ENCODE measurements at regions not wholly inside any gene's neighbourhood (a gene's known extent, or its start where the extent isn't known, plus 50 kb on each side); places are given as distances from the start of the nearest gene placed in this dataset.

GRCh38 chr5:174947548-174947947, 223.2 kb downstream of the MSX2 start:
- no peak overlapping the region for H2AFZ ChIP-seq (replicated peaks; ENCODE audit: low read length, poor library complexity)
- H2AK9ac ChIP-seq (replicated peaks; ENCODE audit: low read depth, low read length, poor library complexity) = no peak overlapping the region
- WGBS, 2 experiments (ENCODE audit: extremely low coverage in 2 of 2, insufficient read length in 1 of 2) = no CpG with 5 or more reads among the region's 1 CpG
- H2BK120ac ChIP-seq (ENCODE audit: low read depth, low read length) = no peak overlapping the region
- ATAC-seq (ENCODE audit: low read depth) = no peak
- no peak overlapping the region for H2BK15ac ChIP-seq (ENCODE audit: low read depth, low read length)
- DNase-seq = no peak
- H4K20me1 ChIP-seq (ENCODE audit: insufficient read depth, low read length) = no peaks in the 10 kb centered on the region
- no peaks in the 10 kb centered on the region for H3K9me3 ChIP-seq (ENCODE audit: control insufficient read depth, insufficient read depth, low read length)
- H3K27ac ChIP-seq (ENCODE audit: insufficient read depth, low read length) = no peak overlapping the region
- no peak overlapping the region for H3K14ac ChIP-seq (replicated peaks; ENCODE audit: low read depth, low read length)
- no peak overlapping the region for H4K8ac ChIP-seq (ENCODE audit: low read depth in 2 of 2, low read length in 2 of 2)
- no peaks in the 10 kb centered on the region; the same call in 1 of the 2 replicates for H3K27me3 ChIP-seq (ENCODE audit: control insufficient read depth, insufficient read depth, low read length)
- CTCF ChIA-PET = no interaction called here
- no peak overlapping the region for H3K9ac ChIP-seq (ENCODE audit: low read depth, low read length)
- no peak overlapping the region for H4K91ac ChIP-seq (ENCODE audit: insufficient read depth, low read depth, low read length)
- no peak overlapping the region for H2BK5ac ChIP-seq (ENCODE audit: low read depth, low read length, poor library complexity, severe bottlenecking)
- no peak overlapping the region for H3K23ac ChIP-seq (ENCODE audit: low read depth, low read length)
- no peak overlapping the region for H2AK5ac ChIP-seq (ENCODE audit: low read depth, low read length)
- no peak overlapping the region for H4K5ac ChIP-seq (ENCODE audit: low read depth, low read length)
- BruUV-seq (replicated peaks) = no TSS peak
- dilution Hi-C loops (cut with HindIII; ENCODE audit: low sequenced_read_pairs, unreplicated experiment) (no loop called here), in situ Hi-C loops (cut with MboI; ENCODE audit: low sequenced_read_pairs) (no loop called here), intact Hi-C loops (cut with micrococcal nuclease) (no loop called here)
- no peak overlapping the region for H3K4me3 ChIP-seq (ENCODE audit: insufficient read depth, low read depth, low read length)
- no peak overlapping the region for H2BK20ac ChIP-seq (ENCODE audit: low read depth, low read length)
- H3K4ac ChIP-seq (ENCODE audit: low read depth, low read length) = no peak overlapping the region
- H3K4me2 ChIP-seq (ENCODE audit: low read depth, low read length) = no peak overlapping the region
- H3K79me1 ChIP-seq (ENCODE audit: low read depth in 1 of 2, low read length in 2 of 2) = no peaks in the 10 kb centered on the region
- H3K9me1 ChIP-seq (ENCODE audit: insufficient read depth, low read length) = no peaks in the 10 kb centered on the region
- POLR2A ChIA-PET (ENCODE audit: unreplicated experiment) = no interaction called here
- no peak overlapping the region for H3K56ac ChIP-seq (ENCODE audit: extremely low read depth, insufficient read depth, low read length)
- no peak overlapping the region for H3K18ac ChIP-seq (ENCODE audit: low read depth, low read length)
- no peaks in the 10 kb centered on the region for H3K4me1 ChIP-seq (ENCODE audit: control insufficient read depth, insufficient read depth, low read length)
- TF ChIP-seq CTCF (conservative IDR thresholded peaks at IDR 0.05; ENCODE audit: low read depth, low read length) (no peak), USF2 (IDR thresholded peaks at IDR 0.05; ENCODE audit: low read depth, low read length) (no peak), CEBPB (IDR thresholded peaks at IDR 0.05; ENCODE audit: low read depth, low read length) (peak; percentile 60; the same call in 1 of the 2 replicates), RCOR1 (IDR thresholded peaks at IDR 0.05; ENCODE audit: insufficient replicate concordance, low read length) (no peak)
- no peaks in the 10 kb centered on the region for H3K36me3 ChIP-seq (ENCODE audit: control insufficient read depth, insufficient read depth, low read length)
